Mammary epithelial cell (primary cell): ENCODE measurements at regions not wholly inside any gene's neighbourhood (a gene's known extent, or its start where the extent isn't known, plus 50 kb on each side); places are given as distances from the start of the nearest gene placed in this dataset.

Experiments used
- CTCF ChIP-seq, 2 donors: IDR thresholded peaks in 1 of 2; conservative IDR thresholded peaks in 1 of 2; 2 replicates each; pipeline ENCODE4 v1.5.1; 2011 to 2012; ENCODE audit warnings: inconsistent platforms in 2 of 2, low read length in 2 of 2, mild to moderate bottlenecking in 2 of 2, control low read depth in 1 of 2, low read depth in 1 of 2; ENCODE audit not compliant: insufficient read depth in 1 of 2; ENCODE audit errors: extremely low read depth in 1 of 2
- EZH2 ChIP-seq: IDR thresholded peaks from 2 replicates; pipeline ENCODE4 v1.6.1; 2012; ENCODE audit warnings: low read length, inconsistent platforms, borderline replicate concordance

- TF ChIP-seq CTCF (conservative IDR thresholded peaks at IDR 0.05 in 1 of 2, IDR thresholded peaks at IDR 0.05 in 1 of 2; ENCODE audit: extremely low read depth in 1 of 2, insufficient read depth in 1 of 2, low read depth in 1 of 2, low read length in 2 of 2) (no peak), EZH2 (no peak)
Measured at GRCh38 chr3:72323773-72324172, 524.5 kb downstream of the SHQ1 start.
